ENCODE measurements at regions not wholly inside any gene's neighbourhood (a gene's known extent, or its start where the extent isn't known, plus 50 kb on each side); places are given as distances from the start of the nearest gene placed in this dataset.

GRCh38 chr2:176873403-176873802 lies 339.2 kb upstream of the HNRNPA3 start:
- no peak overlapping the region for H3K9ac ChIP-seq (ENCODE audit: low read depth in 1 of 2, low read length in 2 of 2)
- peaks cover 2 to 8% (median 5%) of the 10 kb centered on the region in 4 donors for H3K9me3 ChIP-seq (ENCODE audit: control insufficient read depth in 4 of 4, low read length in 3 of 4)
- no peaks in the 10 kb centered on the region for H3K4me1 ChIP-seq (ENCODE audit: control insufficient read depth in 4 of 4, insufficient read depth in 4 of 4, low read length in 3 of 4)
- H3K4me3 ChIP-seq (ENCODE audit: low read depth in 1 of 3, low read length in 3 of 3), result no peak overlapping the region
- TF ChIP-seq GABPA (IDR thresholded peaks at IDR 0.05 in 1 of 2, conservative IDR thresholded peaks at IDR 0.05 in 1 of 2), result no peak
- no peak for TF ChIP-seq RAD21 (IDR thresholded peaks at IDR 0.05)
- TF ChIP-seq NR2F2 (IDR thresholded peaks at IDR 0.05), result no peak
- no peak for TF ChIP-seq HNF4G (IDR thresholded peaks at IDR 0.05)
- TF ChIP-seq RXRA (IDR thresholded peaks at IDR 0.05), result no peak
- no peak for TF ChIP-seq ZBTB33 (IDR thresholded peaks at IDR 0.05)
- no peak for TF ChIP-seq EGR1 (IDR thresholded peaks at IDR 0.05; ENCODE audit: low read depth in 2 of 2)
- TF ChIP-seq HNF4A (conservative IDR thresholded peaks at IDR 0.05), result no peak
- no peak for TF ChIP-seq REST (IDR thresholded peaks at IDR 0.05)
- no peak for TF ChIP-seq MAX (IDR thresholded peaks at IDR 0.05)
- no peak for TF ChIP-seq FOXA2 (IDR thresholded peaks at IDR 0.05)
- TF ChIP-seq YY1 (IDR thresholded peaks at IDR 0.05), result no peak
- TF ChIP-seq FOXA1 (IDR thresholded peaks at IDR 0.05), result no peak
- TF ChIP-seq JUND (IDR thresholded peaks at IDR 0.05), result no peak
- TF ChIP-seq TAF1 (conservative IDR thresholded peaks at IDR 0.05), result no peak
- H3K27ac ChIP-seq (ENCODE audit: low read depth in 1 of 2, low read length in 2 of 2), result no peak overlapping the region
- H3K36me3 ChIP-seq (ENCODE audit: control insufficient read depth in 4 of 4, insufficient read depth in 3 of 4, low read depth in 1 of 4, low read length in 3 of 4), result no peaks in the 10 kb centered on the region
- WGBS, result 55% methylated on average over 4 of the region's 4 CpGs
- H3K27me3 ChIP-seq (ENCODE audit: control insufficient read depth in 4 of 4, insufficient read depth in 4 of 4, low read length in 3 of 4), result peaks cover 0 to 6% (median 1%) of the 10 kb centered on the region in 4 donors
- DNase-seq (ENCODE audit: low spot score), result no peak

- no peak for TF ChIP-seq HNF4A (conservative IDR thresholded peaks at IDR 0.05)
- no peak for TF ChIP-seq JUND (IDR thresholded peaks at IDR 0.05)
- TF ChIP-seq TAF1 (conservative IDR thresholded peaks at IDR 0.05), result no peak
- TF ChIP-seq EGR1 (IDR thresholded peaks at IDR 0.05; ENCODE audit: low read depth in 2 of 2), result no peak
- TF ChIP-seq SP1 (IDR thresholded peaks at IDR 0.05), result no peak
- no peak for TF ChIP-seq FOXA1 (IDR thresholded peaks at IDR 0.05)
- TF ChIP-seq MAX (IDR thresholded peaks at IDR 0.05), result no peak
- no peak for TF ChIP-seq GABPA (IDR thresholded peaks at IDR 0.05 in 1 of 2, conservative IDR thresholded peaks at IDR 0.05 in 1 of 2)
- no peak for TF ChIP-seq FOXA2 (IDR thresholded peaks at IDR 0.05)
- TF ChIP-seq CTCF (IDR thresholded peaks at IDR 0.05; ENCODE audit: low read depth, low read length, missing input control), result no peak
- TF ChIP-seq ATF3 (IDR thresholded peaks at IDR 0.05), result no peak
- no peak for TF ChIP-seq HNF4G (IDR thresholded peaks at IDR 0.05)
- TF ChIP-seq REST (IDR thresholded peaks at IDR 0.05), result no peak
- no peak for TF ChIP-seq YY1 (IDR thresholded peaks at IDR 0.05)
- no peak overlapping the region for H3K4me3 ChIP-seq (ENCODE audit: low read depth in 1 of 3, low read length in 3 of 3)
- no peak for DNase-seq (ENCODE audit: low spot score)
- no peaks in the 10 kb centered on the region for H3K36me3 ChIP-seq (ENCODE audit: control insufficient read depth in 4 of 4, insufficient read depth in 3 of 4, low read depth in 1 of 4, low read length in 3 of 4)
- WGBS, result 80% methylated on average over 4 of the region's 4 CpGs
- H3K9ac ChIP-seq (ENCODE audit: low read depth in 1 of 2, low read length in 2 of 2), result no peak overlapping the region
- H3K27ac ChIP-seq (ENCODE audit: low read depth in 1 of 2, low read length in 2 of 2), result no peak overlapping the region
- H3K9me3 ChIP-seq (ENCODE audit: control insufficient read depth in 4 of 4, low read length in 3 of 4), result peaks cover 0 to 5% (median 0%) of the 10 kb centered on the region in 4 donors
- H3K27me3 ChIP-seq (ENCODE audit: control insufficient read depth in 4 of 4, insufficient read depth in 4 of 4, low read length in 3 of 4), result peaks cover 0 to 6% (median 1%) of the 10 kb centered on the region in 4 donors
- H3K4me1 ChIP-seq (ENCODE audit: control insufficient read depth in 4 of 4, insufficient read depth in 4 of 4, low read length in 3 of 4), result no peaks in the 10 kb centered on the region
Measured at GRCh38 chr2:176876493-176877103, 336.0 kb upstream of the HNRNPA3 start.
